Progenitor cell of endocrine pancreas (in vitro differentiated cells): ENCODE measurements at regions not wholly inside any gene's neighbourhood (a gene's known extent, or its start where the extent isn't known, plus 50 kb on each side); places are given as distances from the start of the nearest gene placed in this dataset.
"Not testable (repeated sequence)": the region's sequence is repeated elsewhere in the genome, so short reads cannot be mapped to it uniquely, and the experiment has no call there.

Experiments used
- DNase-seq: peaks from one replicate; pipeline ENCODE4 v3.0.0; 2021; ENCODE audit warnings: low spot score; ENCODE audit not compliant: unreplicated experiment
- H3K27ac Mint-ChIP-seq: 2 replicates; pipeline ENCODE4 v1.8.0; 2021; ENCODE audit warnings: mild to moderate bottlenecking, moderate library complexity, mixed read lengths
- H3K27me3 Mint-ChIP-seq: 2 replicates; pipeline ENCODE4 v1.8.0; 2021; ENCODE audit warnings: mixed read lengths
- H3K36me3 Mint-ChIP-seq: 2 replicates; pipeline ENCODE4 v1.8.0; 2022; ENCODE audit warnings: mixed read lengths; ENCODE audit not compliant: insufficient read depth
- H3K4me1 Mint-ChIP-seq: 2 replicates; pipeline ENCODE4 v1.8.0; 2021; ENCODE audit warnings: low read depth, mixed read lengths
- H3K4me3 Mint-ChIP-seq: 2 replicates; pipeline ENCODE4 v1.8.0; 2021; ENCODE audit warnings: low read depth, mild to moderate bottlenecking, moderate library complexity, mixed read lengths
- H3K9me3 Mint-ChIP-seq: 2 replicates; pipeline ENCODE4 v1.8.0; 2021; ENCODE audit warnings: low read depth, mixed read lengths
- CTCF ChIP-seq: fragments of 200-600 bp; sonication (generic); IDR thresholded peaks from one replicate; pipeline ENCODE4 v1.5.0; 2021; ENCODE audit warnings: antibody characterized with exemption, mild to moderate bottlenecking; ENCODE audit not compliant: unreplicated experiment

GRCh38 chrX:137915466-137915865 is 349.5 kb downstream of the ZIC3 start:
- H3K4me3 Mint-ChIP-seq = no peak overlapping the region
- DNase-seq = no peak
- H3K27ac Mint-ChIP-seq = no peak overlapping the region
- H3K36me3 Mint-ChIP-seq = peaks cover 3% of the 10 kb centered on the region
- H3K27me3 Mint-ChIP-seq = no peaks in the 10 kb centered on the region
- peaks cover 14% of the 10 kb centered on the region for H3K9me3 Mint-ChIP-seq
- no peak for TF ChIP-seq CTCF
- peaks cover 15% of the 10 kb centered on the region for H3K4me1 Mint-ChIP-seq

- Mint-ChIP-seq H3K4me3 (no peak overlapping the region), H3K9me3 (peaks cover 12% of the 10 kb centered on the region), H3K4me1 (peaks cover 15% of the 10 kb centered on the region), H3K36me3 (peaks cover 3% of the 10 kb centered on the region), H3K27me3 (no peaks in the 10 kb centered on the region), H3K27ac (no peak overlapping the region)
- no peak for TF ChIP-seq CTCF
- DNase-seq = no peak
These were observed 350.3 kb downstream of the ZIC3 start for GRCh38 chrX:137916090-137916746.

- Mint-ChIP-seq H3K27me3 (no peaks in the 10 kb centered on the region), H3K9me3 (no peaks in the 10 kb centered on the region), H3K4me1 (no peaks in the 10 kb centered on the region), H3K4me3 (no peak overlapping the region), H3K36me3 (no peaks in the 10 kb centered on the region), H3K27ac (no peak overlapping the region)
- TF ChIP-seq CTCF = peak; percentile 62
- DNase-seq = no peak
These were observed 360.2 kb downstream of the ZIC3 start for GRCh38 chrX:137926090-137926489.

- no peak overlapping the region for H3K4me3 Mint-ChIP-seq
- peaks cover 1% of the 10 kb centered on the region for H3K36me3 Mint-ChIP-seq
- DNase-seq = no peak
- H3K9me3 Mint-ChIP-seq = peaks cover 10% of the 10 kb centered on the region
- no peak overlapping the region for H3K27ac Mint-ChIP-seq
- no peaks in the 10 kb centered on the region for H3K27me3 Mint-ChIP-seq
- H3K4me1 Mint-ChIP-seq = no peaks in the 10 kb centered on the region
- no peak for TF ChIP-seq CTCF
These were observed 364.0 kb downstream of the ZIC3 start for GRCh38 chrX:137929951-137930350.

GRCh38 chrX:137930533-137930932 is 364.6 kb downstream of the ZIC3 start:
- Mint-ChIP-seq H3K9me3 (peaks cover 13% of the 10 kb centered on the region), H3K36me3 (peaks cover 1% of the 10 kb centered on the region)
- DNase-seq = no peak

GRCh38 chrX:137934214-137934613 is 368.3 kb downstream of the ZIC3 start:
- H3K4me3 Mint-ChIP-seq, H3K27me3 Mint-ChIP-seq, DNase-seq, H3K27ac Mint-ChIP-seq, H3K36me3 Mint-ChIP-seq, H3K4me1 Mint-ChIP-seq: not testable (repeated sequence)
- peaks cover 35% of the 10 kb centered on the region for H3K9me3 Mint-ChIP-seq

More at GRCh38 chrX:137930533-137930932, 364.6 kb downstream of the ZIC3 start:
- Mint-ChIP-seq H3K4me3 (no peak overlapping the region), H3K27me3 (no peaks in the 10 kb centered on the region), H3K4me1 (no peaks in the 10 kb centered on the region), H3K27ac (no peak overlapping the region)
- no peak for TF ChIP-seq CTCF

GRCh38 chrX:137934887-137935286 is 369.0 kb downstream of the ZIC3 start:
- H3K9me3 Mint-ChIP-seq = peaks cover 40% of the 10 kb centered on the region
- H3K4me3 Mint-ChIP-seq, DNase-seq, H3K27me3 Mint-ChIP-seq, H3K36me3 Mint-ChIP-seq, H3K27ac Mint-ChIP-seq, H3K4me1 Mint-ChIP-seq: not testable (repeated sequence)
